GM21619 (cell line): ENCODE measurements at regions not wholly inside any gene's neighbourhood (a gene's known extent, or its start where the extent isn't known, plus 50 kb on each side); places are given as distances from the start of the nearest gene placed in this dataset.

ENCODE experiments used
- ATAC-seq: cut with Tn5 transposase; IDR thresholded peaks from one replicate; pipeline ENCODE4 v1.9.1; 2021; ENCODE audit not compliant: unreplicated experiment

DNA sequence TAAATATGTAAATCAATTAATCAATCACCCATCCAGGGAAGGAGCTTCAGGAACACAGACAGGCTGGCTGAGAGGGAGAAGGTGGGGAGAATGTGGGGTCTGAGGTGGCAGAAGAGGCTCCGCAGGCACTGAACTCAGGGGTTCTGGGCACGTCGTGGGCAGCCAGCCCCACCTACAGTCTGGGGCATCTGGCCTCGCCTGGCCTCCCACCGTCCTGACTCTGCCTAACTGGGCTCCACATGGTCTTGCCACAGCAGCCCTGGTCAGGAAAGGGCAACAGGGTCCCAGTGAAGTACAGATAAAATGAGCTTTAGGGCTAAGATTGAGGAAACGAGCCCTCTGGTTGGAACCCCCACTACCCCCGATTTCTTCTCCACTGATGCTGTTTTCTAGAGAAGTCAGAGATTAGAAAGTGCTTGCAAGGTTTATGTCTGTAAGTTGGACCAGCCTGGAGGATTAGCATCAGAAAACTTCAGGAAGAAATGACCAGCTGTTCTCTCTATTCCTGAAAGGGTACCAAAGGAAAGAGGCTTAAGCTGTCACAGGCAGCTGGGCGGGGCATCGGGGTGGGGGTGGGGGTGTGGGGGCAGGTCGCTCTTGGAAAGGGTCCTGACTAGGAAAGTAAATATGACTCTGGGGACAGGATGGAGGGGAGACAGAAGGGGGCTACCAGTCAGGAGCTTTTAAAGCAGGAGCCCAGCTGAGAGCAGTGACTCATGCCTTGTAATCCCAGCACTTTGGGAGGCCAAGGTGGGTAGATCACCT is 261.7 kb downstream of the BUD13 start:
- no peak for ATAC-seq

DNA sequence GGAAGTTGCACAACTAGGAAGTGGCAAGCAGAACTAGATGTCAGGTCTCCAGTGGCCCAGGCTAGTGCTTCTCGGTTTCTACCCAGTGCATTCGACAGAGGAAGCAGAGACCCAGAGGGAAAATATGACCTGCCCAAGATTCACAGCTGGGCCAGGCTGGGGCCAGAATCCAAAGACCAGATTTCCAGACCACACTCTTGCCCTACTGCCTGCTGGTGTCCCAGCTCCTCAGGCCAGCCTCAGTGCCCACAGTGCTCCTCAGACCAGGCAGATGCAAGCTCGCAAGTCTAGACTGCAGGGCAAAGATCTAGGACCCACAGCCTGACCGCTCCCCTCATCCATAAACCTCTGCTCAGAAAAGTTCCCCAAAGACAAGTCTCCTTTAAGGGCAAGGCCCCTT is 262.6 kb downstream of the BUD13 start:
- no peak for ATAC-seq

DNA sequence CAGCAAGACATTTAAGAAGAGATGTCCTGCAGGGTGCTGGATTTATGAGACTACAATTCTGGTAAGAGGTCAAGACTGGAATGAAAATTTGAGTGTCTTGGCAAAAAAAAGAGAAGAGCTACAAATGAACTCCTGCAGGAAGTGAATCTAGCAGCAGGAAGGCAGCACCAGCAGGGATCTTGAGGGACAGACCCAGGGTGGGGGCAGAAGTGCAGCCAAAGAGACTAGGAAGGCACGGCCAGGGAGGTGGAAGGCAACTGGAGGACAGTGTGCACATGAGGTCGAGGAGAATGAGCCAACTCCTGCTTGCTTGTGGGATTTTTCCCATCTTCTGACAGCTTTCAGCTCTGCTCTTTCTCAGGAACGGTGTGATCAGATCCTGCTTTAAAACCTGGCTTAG is 263.2 kb downstream of the BUD13 start:
- ATAC-seq, result no peak

DNA sequence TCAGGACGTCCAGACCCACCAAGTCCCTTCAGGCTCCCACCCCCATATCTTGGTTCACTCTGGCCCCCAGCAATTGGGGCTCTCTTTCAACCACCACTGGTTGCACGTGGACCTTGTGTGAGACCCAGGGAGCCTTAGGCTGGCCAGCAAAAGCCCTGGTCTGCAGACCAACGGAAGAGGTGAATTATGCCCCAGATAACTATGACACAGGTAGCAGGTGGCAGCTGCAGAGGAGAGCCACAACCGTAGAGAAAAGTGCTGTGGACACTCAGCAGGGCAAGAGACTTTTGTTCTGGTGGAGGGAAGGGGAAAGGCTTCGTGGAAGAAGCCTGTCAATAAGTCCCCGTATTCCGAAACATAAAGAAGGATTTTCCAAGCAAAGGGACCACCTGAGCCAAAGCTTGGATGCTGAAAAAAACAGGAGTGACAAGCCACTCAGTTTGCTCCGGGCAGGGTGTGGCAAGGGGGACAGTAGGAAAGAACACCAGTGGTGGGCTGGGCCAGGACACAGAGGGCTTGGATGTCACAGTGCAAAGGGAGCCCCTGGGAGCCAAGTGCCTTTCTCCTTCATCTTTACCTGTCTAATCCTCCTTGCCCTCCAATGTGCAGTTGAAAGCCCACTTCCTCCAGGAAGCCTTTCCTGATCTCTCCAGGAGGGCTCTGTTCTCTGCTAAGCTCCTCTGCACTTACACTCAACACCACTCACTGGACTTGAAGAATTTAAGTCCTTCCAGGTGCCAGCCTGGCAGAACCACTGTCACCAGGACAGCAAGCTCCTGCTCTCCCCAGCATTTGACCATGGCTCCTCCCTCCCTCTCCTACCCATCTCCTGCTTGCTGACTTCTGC is 264.7 kb downstream of the BUD13 start:
- no peak for ATAC-seq

DNA sequence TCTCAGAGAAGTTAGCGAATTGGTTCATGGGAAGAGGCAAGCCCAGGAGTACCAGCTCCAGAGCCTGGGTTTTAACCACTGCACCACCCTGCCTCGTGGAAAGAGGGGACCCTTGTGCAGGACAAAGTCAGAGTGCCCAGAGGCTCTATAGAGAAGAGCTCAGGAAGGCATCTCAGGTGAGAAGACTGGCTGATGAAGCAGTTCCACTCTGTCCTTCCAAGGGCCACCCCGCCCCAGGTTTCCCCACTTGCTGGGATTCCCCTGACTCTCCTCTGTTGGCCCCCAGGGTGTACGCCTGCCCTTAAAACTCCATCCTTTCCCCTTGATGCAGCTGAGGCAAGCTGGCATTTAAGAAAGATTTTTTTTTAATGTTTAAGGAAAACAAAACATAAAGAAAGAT is 265.8 kb downstream of the BUD13 start:
- no peak for ATAC-seq

DNA sequence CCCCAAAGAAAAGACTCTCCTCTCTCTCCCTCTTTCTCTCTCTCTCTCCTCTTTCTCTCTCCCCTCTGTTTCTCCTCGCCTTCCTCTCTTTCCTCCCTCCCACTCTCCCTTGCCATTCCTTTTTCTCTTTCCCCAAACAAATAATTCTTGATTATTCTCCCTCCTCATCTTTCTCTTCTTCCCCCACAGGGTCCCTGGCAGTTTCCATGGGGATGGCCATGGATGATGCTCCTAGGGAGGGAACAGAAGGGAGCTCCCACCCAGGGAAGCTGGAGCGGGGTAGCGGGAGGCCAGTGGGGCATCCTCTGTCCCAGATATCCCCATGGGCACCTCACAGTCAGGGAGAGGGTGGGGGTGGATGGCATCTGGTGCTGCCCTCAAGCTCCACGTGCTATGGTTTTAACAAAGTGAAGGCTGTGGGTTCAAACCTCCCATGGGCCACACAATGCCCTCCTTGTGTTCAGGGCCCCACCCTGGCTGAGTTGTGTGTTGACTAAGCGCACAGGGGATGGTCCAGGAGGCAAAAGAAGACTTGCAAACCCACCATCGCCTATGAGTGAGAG is 266.4 kb downstream of the BUD13 start:
- no peak for ATAC-seq

DNA sequence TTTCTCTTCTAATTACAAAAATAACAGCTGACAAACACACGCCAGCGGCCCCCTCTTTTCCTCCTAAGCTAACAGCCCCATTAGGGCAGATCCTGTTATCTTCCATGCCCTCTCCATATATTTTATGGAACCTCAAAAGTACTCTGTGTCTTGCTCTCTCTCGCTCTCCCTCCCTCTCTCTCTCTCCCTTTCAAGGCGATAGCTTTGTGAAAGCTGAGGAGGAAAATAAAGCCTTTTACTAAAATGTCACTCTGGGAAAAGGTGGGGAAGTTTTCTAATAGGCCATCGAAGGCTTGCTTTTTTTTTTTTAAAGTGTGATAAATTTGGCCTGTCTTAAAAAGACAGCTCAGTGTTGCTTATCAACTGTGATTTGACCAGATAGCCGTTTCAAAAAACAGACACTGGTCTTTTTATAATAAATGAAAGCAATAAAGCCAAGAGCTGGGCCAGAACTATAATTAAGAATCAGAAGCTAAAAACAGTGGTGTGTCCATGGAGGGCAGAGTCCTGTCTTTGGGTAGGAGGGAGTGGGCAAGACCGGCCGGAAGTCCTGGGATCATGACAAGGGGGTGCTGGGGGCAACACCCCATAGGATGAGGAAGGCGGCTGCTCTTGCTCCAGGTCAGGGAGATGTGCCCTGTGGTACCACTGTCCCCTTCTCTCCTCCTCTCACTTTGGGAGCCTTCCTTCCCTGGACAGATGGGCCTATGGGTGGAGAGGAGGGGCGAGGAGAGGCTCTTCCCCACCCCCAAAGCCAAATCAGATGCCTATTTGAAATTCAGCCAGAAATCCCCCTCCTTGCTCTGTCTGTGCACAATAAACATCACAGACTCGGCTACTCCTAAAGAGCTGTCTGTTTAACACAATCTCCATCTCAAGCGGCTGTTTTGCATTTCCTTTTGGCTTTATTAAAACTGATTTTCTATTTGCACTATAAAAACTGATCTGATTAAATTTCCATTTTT is 267.2 kb downstream of the BUD13 start:
- no peak for ATAC-seq

DNA sequence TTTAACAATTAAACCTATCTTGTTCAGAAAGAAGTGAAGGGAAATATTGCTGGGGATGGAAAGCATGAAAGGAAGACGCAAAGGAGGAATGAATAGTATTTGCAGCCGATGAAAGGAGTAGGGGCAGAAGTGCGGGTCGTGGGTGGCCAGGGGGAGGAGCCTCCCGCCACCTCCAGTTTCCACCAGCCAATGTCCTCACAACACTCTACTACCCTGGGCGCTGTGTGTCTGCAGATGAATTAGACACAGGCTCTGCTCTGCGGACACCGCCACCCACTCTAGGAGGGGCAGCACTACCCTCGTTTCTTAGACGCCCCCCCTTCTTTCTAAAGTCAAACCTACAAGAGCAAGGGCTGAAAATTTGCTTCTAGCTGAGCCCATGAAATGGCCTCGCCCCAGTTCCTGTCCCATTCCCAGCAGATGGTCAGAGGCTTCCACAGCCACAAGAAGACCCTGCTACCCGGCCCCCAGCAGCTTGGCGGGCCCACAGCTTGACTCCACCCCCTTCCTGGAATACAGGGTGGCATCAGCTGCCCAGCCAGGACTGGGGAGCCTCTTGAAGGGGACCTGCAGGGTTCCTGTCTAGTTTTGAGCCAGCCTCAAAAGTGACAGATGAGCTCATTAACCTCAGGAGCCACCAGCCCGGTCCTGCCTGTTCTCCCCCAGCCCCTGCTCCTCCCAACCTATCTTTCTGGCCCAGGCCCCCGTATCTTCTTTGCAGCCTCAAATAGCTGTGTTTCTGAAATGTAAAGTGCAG is 268.1 kb downstream of the BUD13 start:
- ATAC-seq, result no peak

DNA sequence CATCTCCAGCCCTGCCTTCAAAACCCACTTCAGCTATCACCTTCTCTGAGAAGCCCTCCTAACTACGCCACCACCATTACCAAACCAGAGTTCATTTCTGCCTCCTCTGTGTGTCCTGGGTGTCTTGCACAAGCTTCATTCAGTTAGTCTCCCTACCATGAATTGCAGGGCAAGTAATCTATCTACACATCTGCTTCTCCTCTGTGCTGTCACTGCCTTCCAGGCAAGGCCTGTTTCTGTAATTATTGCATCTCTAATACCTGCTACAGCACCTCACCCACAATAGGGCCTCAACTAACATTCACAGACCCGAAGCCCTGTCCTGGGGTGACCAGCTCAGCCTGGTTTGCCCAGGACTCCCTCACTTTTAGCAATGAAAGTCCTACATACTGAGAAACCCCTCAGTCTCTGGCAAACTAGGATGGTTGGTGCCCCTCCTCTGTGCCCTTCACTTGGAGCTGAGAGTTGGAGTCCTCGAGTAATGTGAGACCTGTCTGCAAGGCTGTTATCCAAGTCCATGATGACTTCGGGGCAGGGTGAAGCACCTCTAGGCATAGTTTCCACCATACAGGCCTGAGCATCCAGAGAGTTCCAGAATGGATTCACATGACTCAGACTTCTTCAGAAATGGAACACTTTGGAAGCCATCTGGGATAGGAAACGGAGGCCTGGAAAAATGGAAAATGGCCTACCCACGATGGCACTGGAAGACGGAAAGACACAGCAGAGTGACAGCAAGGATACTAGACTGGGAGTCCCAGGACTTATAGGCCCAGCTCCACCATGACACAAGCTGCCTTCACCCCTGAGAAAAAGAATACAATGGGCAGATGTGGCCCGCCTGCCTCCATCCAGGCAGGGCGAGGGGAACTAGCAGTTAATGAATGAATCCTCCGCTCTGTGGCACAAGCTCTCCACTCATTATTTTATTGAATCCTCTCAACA is 269.3 kb downstream of the BUD13 start:
- no peak for ATAC-seq

DNA sequence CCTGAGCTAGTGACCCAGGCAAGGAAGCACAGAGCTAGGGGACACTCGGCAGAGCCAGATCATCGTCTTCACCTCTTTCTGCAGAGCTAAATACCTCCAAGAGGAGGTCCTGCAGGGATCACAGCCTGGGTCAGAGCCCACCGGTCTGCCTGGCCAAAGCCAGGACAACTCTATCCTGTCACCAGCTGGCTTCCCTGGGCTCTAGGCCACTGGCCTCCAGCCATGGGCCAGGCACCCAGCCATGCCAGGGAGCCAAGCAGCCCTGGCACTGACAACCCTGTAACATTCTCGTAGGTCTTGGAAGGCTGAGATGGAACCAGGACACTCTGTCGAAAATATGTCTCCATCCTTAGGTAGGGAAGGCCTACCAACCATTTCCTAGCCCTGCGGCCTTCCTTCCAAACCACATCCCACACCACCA is 270.1 kb downstream of the BUD13 start:
- no peak for ATAC-seq

DNA sequence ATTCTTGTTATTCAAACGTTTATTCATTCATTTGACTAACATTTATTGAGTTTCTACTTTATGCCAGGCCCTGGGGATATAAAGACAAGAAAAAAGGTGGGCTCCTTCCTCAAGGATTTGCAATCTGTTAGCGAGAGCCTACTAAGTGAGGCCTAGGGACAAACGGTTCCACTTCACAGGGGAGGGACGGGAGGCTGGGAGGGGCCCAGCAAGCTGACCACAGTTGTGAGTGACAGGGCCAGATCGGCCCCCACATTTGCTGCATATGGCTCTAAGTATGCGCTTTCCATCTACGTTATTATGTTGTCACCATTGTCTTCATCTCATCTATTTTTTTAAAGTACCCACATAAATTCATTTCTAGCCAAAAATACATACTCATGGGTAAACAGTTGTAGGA is 271.1 kb downstream of the BUD13 start:
- no peak for ATAC-seq

DNA sequence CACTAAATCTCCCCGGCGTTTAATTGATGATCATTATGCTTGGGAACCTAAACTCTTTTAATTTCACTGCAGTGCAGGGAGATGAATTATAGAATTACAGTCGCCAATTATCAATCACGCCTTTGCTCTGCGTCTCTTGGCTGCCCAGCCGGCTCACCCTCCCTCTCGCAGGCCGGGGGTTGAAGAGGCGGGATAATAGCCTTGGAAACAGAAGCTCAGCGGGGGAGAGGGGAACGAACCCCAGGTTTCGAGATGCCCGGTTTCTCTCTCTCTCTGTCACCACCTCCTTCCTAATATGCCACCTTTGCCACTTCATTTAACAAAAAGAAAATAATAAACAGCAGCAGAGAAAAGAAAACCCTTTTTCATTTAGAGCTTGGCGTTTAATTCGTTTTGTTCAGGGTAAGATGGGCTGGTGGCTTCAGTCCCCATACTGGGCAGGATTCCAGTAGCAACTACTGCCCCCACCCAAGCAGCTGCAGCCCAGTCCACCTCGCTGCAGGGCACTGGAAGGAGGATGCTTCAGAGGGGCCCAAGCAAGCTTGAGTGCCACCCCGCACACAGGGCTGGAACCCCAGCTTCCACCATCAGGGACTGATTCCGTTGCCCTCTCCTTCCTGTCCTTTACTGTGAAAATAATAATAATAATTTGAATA is 271.7 kb downstream of the BUD13 start:
- ATAC-seq, result no peak

DNA sequence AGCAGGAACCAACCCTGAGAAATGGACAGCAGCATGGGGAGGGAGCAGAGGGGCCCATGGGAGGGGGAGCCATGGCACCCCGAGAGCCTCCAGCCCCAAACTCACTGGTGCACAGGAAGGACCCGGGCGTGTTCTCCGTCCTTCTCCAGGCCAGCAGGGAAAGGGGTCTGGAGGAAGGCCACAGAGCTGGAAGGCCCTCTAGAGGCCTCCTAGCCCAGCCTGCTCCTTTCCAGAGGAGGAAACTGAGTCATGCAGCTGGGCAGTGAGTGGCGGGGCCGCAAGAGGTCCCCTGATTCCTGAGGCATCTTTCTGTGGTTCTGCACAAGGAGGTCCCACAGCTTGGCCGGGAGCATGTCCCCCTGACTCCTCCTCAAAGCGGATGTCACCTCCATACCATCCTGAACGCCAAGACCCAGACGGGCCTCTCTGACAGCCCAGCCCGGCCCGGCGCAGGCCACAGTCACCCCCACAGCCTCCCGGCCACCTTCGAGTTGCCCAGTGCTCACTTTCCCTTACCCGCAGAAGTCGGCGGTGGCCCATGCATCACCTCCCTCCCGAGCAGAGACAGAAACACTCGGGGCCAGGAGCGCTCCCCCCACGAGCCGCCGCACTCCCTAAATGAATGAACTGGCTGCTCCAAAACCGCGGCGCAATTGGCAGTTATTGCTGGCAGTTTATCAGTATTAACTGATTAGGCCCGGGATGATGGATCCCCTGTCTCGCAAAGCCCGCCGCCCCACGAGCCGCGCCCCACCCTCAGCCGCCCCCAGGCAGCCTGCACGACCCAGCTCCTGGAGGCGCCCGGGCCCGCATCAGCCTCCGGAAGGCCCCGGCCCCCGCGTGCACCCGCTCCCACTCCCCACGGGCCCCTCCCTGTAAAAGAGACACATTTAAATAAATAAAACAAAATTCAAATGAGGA is 272.5 kb downstream of the BUD13 start:
- no peak for ATAC-seq

DNA sequence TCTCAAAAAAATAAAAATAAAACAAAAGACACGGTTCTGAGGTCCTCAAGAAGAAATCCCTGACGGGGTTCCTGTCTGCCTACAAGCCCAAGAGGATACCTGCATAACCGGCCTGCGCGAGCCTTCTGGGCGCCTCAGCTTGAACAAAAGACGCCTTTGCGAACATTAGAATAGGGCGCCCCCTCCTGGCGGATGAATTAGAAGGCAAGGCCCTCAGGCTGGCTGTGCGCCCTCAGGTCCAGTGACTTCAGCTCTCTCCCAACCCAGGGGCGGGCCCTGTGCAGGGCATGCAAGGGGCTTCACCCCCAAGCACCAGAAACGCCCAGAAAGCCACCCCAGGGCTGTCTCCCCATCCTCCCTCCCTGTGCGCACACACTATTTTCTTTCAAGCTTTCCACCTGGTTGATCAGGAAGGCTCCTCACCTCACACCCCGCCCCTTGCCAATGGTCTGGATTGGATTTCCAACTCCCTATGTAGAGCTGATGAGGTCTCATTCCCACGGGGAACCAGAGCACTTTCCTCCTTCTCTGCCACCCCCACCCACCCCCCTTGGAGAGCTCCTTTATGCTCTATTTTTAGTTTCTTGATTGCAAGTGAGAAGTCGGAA is 273.3 kb downstream of the BUD13 start:
- no peak for ATAC-seq

DNA sequence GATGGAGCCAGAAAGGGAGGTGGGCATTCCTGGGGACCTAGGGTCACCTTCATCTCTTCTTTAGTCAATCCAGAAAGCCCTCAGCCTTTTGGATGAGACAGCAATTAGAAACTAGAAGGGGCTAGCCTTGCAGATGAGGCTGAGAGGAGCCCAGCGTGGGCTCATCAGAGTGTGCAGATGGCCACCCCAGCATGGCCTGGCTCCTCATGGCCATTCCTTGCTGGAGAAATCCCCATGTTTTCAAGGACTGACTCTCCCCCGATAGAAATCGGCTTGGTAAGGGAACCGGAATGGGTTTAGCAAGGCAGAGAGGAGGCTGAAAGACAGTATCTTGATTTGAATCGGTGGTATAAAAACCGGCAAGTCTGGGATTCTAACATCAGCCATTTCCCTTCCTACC is 274.6 kb downstream of the BUD13 start:
- ATAC-seq, result no peak

DNA sequence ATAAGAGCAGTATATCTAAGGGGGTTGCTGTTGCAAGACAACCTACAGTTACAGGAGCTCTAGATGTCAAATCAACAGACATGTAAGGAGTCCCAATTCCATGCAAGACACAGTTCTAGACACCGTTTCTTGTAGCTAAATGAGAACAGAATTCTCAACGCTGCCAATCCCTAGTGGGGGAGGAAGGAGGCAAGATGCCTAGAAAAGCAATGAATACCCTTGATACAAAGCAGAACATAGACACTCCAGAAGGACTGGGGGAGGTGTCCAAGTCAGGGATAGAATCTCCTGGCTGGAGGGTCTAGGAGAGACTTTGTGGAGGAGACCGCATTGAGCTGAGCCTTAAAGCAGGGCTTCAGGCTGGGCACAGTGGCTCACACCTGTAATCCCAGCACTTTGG is 280.2 kb downstream of the BUD13 start:
- ATAC-seq, result no peak

DNA sequence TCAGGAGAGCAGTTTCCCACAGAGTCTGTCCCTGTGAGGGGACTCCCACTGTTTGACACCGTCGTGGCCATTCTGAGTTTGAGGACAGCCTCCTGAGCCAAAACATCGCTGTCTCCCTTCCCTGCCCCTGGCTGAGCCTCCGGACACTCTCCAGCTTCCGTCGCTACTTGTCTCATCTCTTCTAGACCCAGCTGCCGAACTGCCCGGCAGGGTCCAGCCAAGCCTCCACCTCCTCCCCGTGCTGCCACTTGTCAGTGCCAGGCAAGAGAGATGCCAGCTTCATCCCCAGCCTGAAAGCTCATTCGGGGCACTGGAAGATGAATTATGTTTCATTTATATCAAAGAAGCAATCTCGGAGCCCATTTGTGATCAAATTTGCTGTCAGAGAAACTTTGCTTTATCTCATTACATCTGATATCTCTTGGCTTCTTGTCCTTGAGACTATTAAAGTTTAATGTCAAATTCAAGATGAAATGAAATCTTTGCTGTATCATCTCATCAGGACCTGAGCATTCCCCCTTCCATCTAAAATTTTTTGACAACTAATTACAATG is 283.9 kb downstream of the BUD13 start:
- ATAC-seq, result no peak
